ENCODE measurements at regions not wholly inside any gene's neighbourhood (a gene's known extent, or its start where the extent isn't known, plus 50 kb on each side); places are given as distances from the start of the nearest gene placed in this dataset.

DNA sequence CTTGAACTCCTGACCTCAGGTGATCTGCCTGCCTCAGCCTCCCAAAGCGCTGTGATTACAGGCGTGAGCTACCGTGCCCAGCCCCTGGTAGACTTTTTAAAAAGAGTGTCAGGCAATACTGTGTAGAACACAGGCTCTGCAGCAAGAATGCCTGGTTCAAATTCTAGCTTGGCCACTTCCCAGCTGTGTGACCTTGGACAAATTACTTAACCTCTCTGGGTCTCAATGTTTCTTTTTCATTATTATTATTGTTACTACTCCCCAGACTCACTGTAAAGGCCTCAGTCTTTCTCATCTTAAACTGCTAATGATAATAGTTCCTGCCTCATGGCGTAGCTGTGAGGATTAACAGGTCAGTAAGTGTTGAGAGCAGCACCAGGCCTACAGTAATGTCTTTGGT lies 114.3 kb downstream of the LITAF start:
- ATAC-seq, result no peak
- H3K9me3 Mint-ChIP-seq, result no peaks in the 10 kb centered on the region
- no peak overlapping the region for H3K4me3 Mint-ChIP-seq
- H3K4me1 Mint-ChIP-seq, result no peaks in the 10 kb centered on the region
- H3K36me3 Mint-ChIP-seq, result no peaks in the 10 kb centered on the region
- no peak overlapping the region for H3K27ac Mint-ChIP-seq
- no peaks in the 10 kb centered on the region for H3K27me3 Mint-ChIP-seq

DNA sequence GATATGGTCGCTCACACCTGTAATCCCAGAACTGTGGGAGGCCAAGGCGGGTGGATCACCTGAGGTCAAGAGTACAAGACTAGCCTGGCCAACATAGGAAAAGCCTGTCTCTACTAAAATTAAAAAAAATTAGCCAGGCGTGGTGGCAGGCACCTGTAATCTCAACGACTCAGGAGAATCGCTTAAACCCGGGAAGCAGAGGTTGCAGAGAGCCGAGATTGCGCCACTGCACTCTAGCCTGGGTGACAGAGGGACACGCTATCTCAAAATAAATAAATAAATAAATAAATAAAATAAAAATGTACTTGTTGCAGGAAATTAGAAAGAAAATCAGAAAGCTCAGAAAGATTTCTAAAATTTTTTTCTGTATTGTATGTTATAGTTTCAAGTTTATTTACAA lies 113.9 kb downstream of the LITAF start:
- H3K36me3 Mint-ChIP-seq, result no peaks in the 10 kb centered on the region
- H3K9me3 Mint-ChIP-seq, result no peaks in the 10 kb centered on the region
- H3K27me3 Mint-ChIP-seq, result no peaks in the 10 kb centered on the region
- no peak overlapping the region for H3K27ac Mint-ChIP-seq
- H3K4me3 Mint-ChIP-seq, result no peak overlapping the region
- H3K4me1 Mint-ChIP-seq, result no peaks in the 10 kb centered on the region
- no peak for ATAC-seq

DNA sequence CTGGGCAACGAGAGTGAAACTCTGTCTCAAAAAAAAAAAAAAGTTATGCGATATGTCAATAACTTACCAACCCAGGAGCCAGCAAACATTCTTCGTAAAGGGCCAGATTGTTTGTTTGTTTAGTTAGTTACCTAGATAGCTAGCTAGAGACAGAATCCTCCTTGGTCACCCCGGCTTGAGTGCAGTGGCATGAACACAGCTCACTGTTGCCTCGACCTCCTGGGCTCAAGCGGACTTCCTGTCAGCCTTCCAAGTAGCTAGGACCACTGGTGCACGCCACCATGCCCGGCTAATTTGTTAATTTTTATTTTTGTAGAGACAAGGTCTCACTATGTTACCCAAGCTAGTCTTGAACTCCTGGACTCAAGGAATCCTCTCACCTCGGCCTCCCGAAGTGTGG lies 113.0 kb downstream of the LITAF start:
- H3K27me3 Mint-ChIP-seq, result no peaks in the 10 kb centered on the region
- no peaks in the 10 kb centered on the region for H3K9me3 Mint-ChIP-seq
- H3K4me3 Mint-ChIP-seq, result no peak overlapping the region
- H3K36me3 Mint-ChIP-seq, result no peaks in the 10 kb centered on the region
- no peak for ATAC-seq
- no peaks in the 10 kb centered on the region for H3K4me1 Mint-ChIP-seq
- H3K27ac Mint-ChIP-seq, result no peak overlapping the region

DNA sequence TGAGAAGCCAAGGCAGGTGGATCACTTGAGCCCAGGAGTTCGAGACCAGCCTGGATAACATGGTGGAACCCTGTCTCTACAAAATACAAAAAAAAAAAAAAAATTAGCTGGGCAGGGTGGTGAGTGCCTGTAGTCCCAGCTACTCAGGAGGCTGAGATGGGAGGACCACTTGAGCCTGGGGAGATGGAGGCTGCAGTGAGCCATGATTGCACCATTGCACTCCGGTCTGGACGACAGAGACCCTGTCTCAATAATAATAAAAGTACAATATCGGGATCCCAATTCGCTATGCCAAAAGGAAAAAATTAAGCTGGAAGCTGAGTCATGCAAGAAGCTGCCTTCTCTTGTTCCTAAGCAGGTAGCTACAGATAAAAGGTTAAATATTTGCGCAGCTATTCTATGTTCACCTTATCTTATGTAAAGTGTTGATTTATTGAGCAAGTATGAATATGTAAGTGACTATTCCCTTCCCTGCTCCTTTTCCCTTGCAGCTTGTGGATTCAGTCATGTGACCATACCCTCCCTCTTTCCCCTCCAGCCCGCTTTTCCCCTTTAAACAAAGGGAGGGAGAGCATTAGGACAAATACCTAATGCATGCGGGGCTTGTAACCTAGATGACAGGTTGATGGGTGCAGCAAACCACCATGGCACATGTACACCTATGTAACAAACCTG lies 112.0 kb downstream of the LITAF start:
- no peak for ATAC-seq
- Mint-ChIP-seq H3K27ac (no peak overlapping the region), H3K9me3 (no peaks in the 10 kb centered on the region)

DNA sequence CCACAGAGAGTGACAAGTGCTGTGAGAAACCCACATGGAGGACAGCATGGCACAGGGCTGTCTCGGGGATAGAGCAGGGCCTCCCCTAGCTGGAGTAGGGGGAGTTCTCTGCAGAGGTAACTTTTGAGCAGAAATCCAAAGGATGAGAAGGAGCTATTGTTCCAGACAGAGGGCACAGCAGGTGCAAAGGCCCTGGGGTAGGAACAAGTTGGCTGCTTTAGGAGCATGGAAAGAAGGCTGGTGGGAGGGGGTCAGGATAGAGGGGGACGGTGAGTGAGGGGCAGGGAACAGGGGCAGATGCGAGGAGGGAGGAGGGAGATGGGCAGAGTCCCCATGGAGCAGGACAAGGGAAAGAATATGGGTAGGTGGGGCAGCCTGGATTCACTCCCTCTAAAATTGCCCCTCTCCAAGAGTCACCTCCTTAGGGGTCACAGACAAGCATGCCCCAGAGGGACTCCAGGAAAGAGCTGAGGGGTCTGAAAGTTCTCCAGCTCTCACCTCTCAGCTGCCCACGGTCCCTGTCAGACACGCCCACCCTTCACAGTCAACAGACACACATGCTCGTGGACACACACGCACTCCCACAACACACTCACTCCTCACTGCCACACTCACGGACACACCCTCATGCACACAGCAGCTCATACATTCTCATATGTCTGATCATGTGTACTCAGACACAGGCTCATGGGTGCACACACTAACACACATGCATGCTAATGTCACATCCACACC lies 110.7 kb downstream of the LITAF start:
- ATAC-seq, result no peak
- Mint-ChIP-seq H3K4me1 (no peaks in the 10 kb centered on the region), H3K27ac (no peak overlapping the region), H3K4me3 (no peak overlapping the region), H3K36me3 (peaks cover 17% of the 10 kb centered on the region), H3K9me3 (peaks cover 10% of the 10 kb centered on the region), H3K27me3 (no peaks in the 10 kb centered on the region)

More for the DNA sequence above, 112.0 kb downstream of the LITAF start:
- H3K27me3 Mint-ChIP-seq, result no peaks in the 10 kb centered on the region
- no peak overlapping the region for H3K4me3 Mint-ChIP-seq
- H3K4me1 Mint-ChIP-seq, result no peaks in the 10 kb centered on the region
- H3K36me3 Mint-ChIP-seq, result peaks cover 4% of the 10 kb centered on the region

DNA sequence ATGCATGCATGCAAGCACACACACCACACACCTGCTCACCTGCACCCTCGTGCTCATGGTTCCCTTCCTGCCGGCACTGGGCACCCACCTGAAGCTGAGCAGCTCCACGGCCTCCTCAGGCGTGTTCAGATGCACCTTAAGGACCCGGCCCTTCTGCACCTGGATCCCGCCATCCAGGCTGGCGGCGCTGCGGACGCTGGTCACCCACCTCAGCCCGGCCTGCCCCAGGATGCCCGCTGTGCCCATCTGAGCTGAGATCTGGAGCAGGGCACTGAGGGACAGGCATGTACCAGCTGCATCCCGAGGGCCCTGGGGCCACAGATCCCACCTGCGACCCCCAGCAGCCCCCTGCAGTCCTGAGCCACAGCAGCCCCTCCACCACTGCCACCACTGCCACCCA lies 110.0 kb downstream of the LITAF start:
- H3K27ac Mint-ChIP-seq, result no peak overlapping the region

DNA sequence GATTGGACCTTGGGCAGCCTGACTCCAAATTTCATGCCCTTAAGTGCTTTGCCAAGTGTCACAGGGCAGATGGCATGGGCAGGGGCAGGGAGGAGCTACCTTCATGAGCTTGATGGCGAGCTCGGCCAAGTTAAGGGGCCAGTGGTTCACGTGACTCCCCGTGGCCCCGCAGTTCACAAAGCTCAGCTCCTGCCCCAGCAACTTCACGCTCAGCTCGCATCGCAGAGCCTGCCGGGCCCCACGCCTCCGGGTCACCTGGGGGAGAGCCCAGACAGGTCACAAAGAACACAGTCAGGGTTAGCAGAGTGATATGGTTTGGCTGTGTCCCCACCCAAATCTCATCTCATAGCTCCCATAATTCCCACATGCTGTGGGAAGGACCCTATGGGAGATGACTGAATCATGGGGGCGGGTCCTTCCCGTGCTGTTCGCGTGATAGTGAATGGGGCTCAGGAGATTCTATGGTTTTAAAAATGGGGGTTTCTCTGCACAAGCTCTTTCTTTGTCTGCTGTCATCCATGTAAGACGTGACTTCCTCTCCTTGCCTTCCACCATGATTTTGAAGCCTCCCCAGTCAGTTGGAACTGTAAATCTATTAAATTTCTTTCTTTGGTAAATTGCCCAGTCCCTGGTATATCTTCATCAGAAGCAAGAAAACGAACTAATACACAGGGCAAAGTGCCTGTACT lies 108.1 kb downstream of the LITAF start:
- H3K27ac Mint-ChIP-seq, result no peak overlapping the region
- no peaks in the 10 kb centered on the region for H3K27me3 Mint-ChIP-seq
- H3K36me3 Mint-ChIP-seq, result peaks cover 34% of the 10 kb centered on the region
- no peak for ATAC-seq
- no peaks in the 10 kb centered on the region for H3K4me1 Mint-ChIP-seq
- peaks cover 18% of the 10 kb centered on the region for H3K9me3 Mint-ChIP-seq
- no peak overlapping the region for H3K4me3 Mint-ChIP-seq

More for the DNA sequence above, 110.0 kb downstream of the LITAF start:
- Mint-ChIP-seq H3K4me3 (no peak overlapping the region), H3K36me3 (peaks cover 17% of the 10 kb centered on the region), H3K9me3 (peaks cover 10% of the 10 kb centered on the region), H3K27me3 (no peaks in the 10 kb centered on the region), H3K4me1 (no peaks in the 10 kb centered on the region)
- no peak for ATAC-seq

DNA sequence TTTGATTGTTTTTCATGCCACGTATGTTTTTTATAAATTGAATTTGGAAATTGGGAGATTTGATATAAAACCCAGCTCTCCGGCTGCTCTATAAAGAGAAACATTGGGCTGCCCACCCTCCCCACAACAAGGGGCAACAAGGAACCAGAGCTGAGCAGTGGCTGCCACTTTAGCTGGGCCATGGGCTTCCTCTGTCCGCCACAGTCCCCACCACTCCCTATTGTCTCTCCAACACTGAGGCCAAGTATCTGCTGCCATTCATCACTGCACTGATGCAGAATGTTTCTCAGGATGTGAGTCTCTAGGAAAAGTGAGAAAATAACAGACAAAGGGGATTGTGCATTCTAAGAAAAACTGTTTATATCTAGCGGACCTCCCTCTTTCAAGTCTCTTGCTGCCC lies 106.8 kb downstream of the LITAF start:
- H3K4me3 Mint-ChIP-seq, result no peak overlapping the region
- H3K4me1 Mint-ChIP-seq, result no peaks in the 10 kb centered on the region
- ATAC-seq, result no peak
- H3K9me3 Mint-ChIP-seq, result peaks cover 27% of the 10 kb centered on the region
- no peaks in the 10 kb centered on the region for H3K27me3 Mint-ChIP-seq
- peaks cover 48% of the 10 kb centered on the region for H3K36me3 Mint-ChIP-seq
- H3K27ac Mint-ChIP-seq, result no peak overlapping the region

DNA sequence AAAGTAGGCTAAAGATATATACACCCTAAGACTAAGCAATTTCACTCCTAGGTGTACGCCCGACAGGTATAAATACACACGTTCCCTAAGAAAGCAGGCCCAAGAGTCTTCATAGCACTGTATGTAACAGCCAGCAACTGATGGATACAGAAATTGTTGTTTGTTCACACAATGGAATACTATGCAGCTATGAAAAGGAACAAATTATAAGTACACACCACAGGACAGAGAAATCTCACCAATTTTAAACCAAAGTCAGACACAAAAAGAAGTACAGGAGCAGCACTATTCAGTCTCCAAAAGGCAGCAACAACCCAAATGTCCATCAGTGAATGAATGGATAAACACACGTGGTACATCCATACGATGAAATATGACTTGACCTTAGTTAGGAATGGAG lies 106.1 kb downstream of the LITAF start:
- H3K27me3 Mint-ChIP-seq, result no peaks in the 10 kb centered on the region

DNA sequence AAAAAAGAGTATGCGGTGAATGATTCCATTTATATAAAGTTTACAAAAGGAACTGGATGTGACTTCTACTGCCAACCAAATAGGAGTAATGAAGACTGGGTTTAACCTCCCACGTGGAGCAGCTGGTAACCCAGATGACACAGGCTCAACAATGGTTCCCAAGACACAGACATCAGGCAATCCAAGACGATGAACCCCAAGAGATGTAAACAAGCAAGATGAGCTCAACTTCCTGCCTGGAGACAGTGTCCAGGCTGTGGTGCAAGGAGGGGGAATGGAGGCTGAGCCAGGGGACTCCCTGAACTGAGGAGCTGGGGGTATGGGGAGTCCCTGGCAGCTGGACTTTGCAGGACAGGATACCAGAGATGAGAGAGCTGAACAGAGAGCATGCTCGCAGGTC lies 104.7 kb downstream of the LITAF start:
- Mint-ChIP-seq H3K9me3 (peaks cover 39% of the 10 kb centered on the region), H3K4me1 (no peaks in the 10 kb centered on the region), H3K36me3 (peaks cover 64% of the 10 kb centered on the region), H3K27ac (no peak overlapping the region), H3K4me3 (no peak overlapping the region), H3K27me3 (no peaks in the 10 kb centered on the region)
- no peak for ATAC-seq

More for the DNA sequence above, 106.1 kb downstream of the LITAF start:
- peaks cover 55% of the 10 kb centered on the region for H3K36me3 Mint-ChIP-seq
- ATAC-seq, result no peak
- H3K27ac Mint-ChIP-seq, result no peak overlapping the region
- no peak overlapping the region for H3K4me3 Mint-ChIP-seq
- no peaks in the 10 kb centered on the region for H3K4me1 Mint-ChIP-seq
- peaks cover 32% of the 10 kb centered on the region for H3K9me3 Mint-ChIP-seq

DNA sequence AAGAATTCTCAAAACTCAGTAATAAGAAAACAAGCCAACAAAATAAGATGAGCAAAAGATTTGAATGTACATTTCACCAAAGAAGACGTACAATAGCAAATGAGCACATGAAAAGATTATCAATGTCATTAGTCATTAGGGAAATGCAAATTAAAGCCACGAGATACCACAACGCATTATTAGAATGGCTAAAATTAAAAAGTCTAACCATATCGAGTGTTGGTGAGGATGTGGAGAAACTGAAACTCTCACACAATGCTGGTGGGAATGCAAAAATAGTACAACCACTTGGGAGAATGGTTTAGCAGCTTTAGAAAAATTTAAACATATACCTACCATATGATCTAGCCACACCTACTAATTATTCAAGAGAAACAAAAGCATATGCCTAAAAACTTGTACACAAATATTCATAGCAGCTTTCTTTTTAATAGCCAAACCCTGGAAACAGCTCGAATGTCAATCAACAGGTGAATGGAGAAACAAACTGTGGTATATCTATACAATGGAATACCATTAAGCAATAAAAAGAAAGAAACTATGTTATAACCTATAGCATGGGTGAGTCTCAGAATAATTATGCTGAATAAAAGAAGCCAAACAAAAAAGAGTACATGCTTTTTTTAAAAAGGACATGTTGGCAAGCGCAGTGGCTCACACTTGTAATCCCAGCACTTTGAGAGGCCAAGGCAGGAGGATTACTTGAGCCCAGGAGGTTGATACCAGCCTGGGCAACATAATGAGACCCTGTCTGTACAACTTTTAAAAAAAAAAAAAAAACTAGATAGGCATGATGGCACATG lies 103.6 kb downstream of the LITAF start:
- H3K27me3 Mint-ChIP-seq, result no peaks in the 10 kb centered on the region
- ATAC-seq, result no peak
- no peak overlapping the region for H3K27ac Mint-ChIP-seq

DNA sequence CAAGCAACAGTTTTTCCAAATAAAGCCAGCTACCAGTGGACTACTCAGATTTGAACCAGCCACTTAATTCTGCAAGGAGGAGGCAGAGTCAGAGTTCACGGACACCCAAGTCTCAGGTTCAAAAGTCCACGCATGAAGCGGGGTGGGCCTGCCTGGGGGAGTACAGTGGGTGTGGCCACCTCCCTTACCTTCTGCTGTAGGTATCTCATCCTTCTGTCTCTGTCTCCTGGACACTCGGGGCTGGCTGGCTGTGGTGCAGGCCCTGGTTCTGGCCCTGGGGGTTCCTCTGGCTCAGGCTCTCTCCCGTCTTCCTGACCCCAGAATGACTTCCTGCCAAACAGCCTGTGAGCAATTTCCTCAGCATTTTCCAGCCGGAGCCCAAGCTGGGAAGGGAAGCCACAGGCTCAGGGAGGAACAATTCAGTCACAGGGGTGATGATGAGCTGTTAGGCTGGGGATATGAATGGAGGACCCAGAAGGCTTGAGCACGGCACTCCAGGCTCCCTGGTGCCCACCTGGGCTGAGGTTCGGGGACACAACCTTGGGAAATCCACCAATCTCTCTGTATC lies 101.9 kb downstream of the LITAF start:
- no peak for ATAC-seq
- Mint-ChIP-seq H3K9me3 (peaks cover 39% of the 10 kb centered on the region), H3K36me3 (peaks cover 59% of the 10 kb centered on the region), H3K4me1 (no peaks in the 10 kb centered on the region), H3K4me3 (no peak overlapping the region), H3K27ac (no peak overlapping the region), H3K27me3 (no peaks in the 10 kb centered on the region)

More for the DNA sequence above, 103.6 kb downstream of the LITAF start:
- H3K4me1 Mint-ChIP-seq, result no peaks in the 10 kb centered on the region
- H3K36me3 Mint-ChIP-seq, result peaks cover 64% of the 10 kb centered on the region
- H3K4me3 Mint-ChIP-seq, result no peak overlapping the region
- peaks cover 39% of the 10 kb centered on the region for H3K9me3 Mint-ChIP-seq

DNA sequence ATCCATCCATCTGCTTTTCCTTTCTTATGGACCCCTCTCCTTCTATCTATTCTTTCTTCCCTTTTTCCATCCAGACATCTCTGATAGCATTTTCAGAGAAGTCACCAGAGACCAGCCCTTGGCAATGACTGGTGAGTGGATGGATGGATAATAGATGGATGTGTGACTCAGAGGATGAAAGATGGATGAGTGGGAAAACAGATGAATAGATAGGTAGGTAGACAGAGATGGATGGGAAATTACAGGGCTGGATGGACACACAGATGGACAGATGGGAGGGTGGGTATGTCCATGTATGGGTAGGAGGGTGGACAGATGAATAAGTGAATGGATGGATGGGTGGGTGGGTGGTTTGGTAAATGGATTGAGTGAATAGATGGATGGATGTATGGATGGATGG lies 101.0 kb downstream of the LITAF start:
- no peaks in the 10 kb centered on the region for H3K4me1 Mint-ChIP-seq
- no peak for ATAC-seq
- no peak overlapping the region for H3K27ac Mint-ChIP-seq
- no peak overlapping the region for H3K4me3 Mint-ChIP-seq
- H3K9me3 Mint-ChIP-seq, result peaks cover 33% of the 10 kb centered on the region
- peaks cover 52% of the 10 kb centered on the region for H3K36me3 Mint-ChIP-seq
- no peaks in the 10 kb centered on the region for H3K27me3 Mint-ChIP-seq

DNA sequence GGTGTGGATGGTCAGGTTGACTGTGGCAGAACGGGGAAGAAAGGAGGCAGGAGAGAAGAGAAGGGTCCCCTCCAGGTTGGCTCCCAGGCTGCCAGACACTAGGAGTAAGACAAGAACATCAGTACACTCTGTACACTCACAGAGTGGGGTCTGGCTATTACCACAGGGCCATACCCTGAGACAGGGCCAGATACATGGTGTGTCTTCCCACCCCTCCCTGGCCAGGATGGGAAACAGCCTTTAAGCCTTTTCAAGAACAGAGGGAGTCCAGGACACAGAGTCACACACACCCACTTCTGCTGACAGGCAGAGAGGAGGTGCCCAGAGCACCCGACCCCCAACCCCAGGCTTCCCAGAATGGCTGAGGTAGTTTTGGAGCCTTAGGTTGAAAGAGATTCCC lies 99.4 kb downstream of the LITAF start:
- ATAC-seq, result no peak
- H3K4me3 Mint-ChIP-seq, result no peak overlapping the region
- peaks cover 48% of the 10 kb centered on the region for H3K36me3 Mint-ChIP-seq
- H3K9me3 Mint-ChIP-seq, result peaks cover 26% of the 10 kb centered on the region
- no peak overlapping the region for H3K27ac Mint-ChIP-seq
- no peaks in the 10 kb centered on the region for H3K4me1 Mint-ChIP-seq
- H3K27me3 Mint-ChIP-seq, result no peaks in the 10 kb centered on the region

DNA sequence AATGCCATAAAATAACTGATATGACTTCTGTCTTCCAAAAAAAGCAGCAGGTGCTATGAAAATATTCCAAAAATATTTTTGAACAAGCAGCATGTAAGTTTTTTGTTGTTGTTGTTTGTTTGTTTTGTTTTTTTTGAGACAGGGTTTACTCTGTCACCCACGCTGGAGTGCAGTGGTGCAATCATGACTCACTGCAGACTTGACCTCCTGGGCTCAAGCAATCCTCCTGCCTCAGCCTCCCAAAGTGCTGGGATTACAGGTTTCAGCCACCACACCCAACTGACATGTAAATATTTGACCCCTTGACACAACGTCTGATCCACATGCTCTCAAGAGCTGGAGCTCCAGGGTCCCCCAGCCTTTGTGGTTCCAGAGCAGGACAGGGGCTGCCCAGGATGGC lies 98.4 kb downstream of the LITAF start:
- H3K36me3 Mint-ChIP-seq, result peaks cover 39% of the 10 kb centered on the region
- no peak overlapping the region for H3K27ac Mint-ChIP-seq
- no peaks in the 10 kb centered on the region for H3K27me3 Mint-ChIP-seq
- no peaks in the 10 kb centered on the region for H3K4me1 Mint-ChIP-seq
- ATAC-seq, result no peak
- no peak overlapping the region for H3K4me3 Mint-ChIP-seq
- peaks cover 21% of the 10 kb centered on the region for H3K9me3 Mint-ChIP-seq
